GM19193 (cell line): ENCODE measurements at regions not wholly inside any gene's neighbourhood (a gene's known extent, or its start where the extent isn't known, plus 50 kb on each side); places are given as distances from the start of the nearest gene placed in this dataset.
A peak's percentile ranks its signal among the peaks of the same experiment; 100 is the strongest.

Source experiments
- POLR2A ChIP-seq: IDR thresholded peaks from 4 replicates; pipeline ENCODE4 v1.6.1; 2011; ENCODE audit not compliant: insufficient read depth, insufficient read length; ENCODE audit errors: extremely low read depth

- TF ChIP-seq POLR2A, result peak; percentile 21
Observed at GRCh38 chr3:107240183-107241091, 136.8 kb upstream of the CCDC54 start.

- no peak for TF ChIP-seq POLR2A
Observed at GRCh38 chr3:107241217-107241616, 136.0 kb upstream of the CCDC54 start.

GRCh38 chr3:107242579-107242978 is 134.7 kb upstream of the CCDC54 start:
- TF ChIP-seq POLR2A, result no peak

- no peak for TF ChIP-seq POLR2A
Observed at GRCh38 chr3:107247116-107247515, 130.1 kb upstream of the CCDC54 start.

GRCh38 chr3:107249132-107249531 is 128.1 kb upstream of the CCDC54 start:
- TF ChIP-seq POLR2A, result no peak

GRCh38 chr3:107250221-107250620 is 127.0 kb upstream of the CCDC54 start:
- TF ChIP-seq POLR2A, result no peak

GRCh38 chr3:107251819-107252218 is 125.4 kb upstream of the CCDC54 start:
- no peak for TF ChIP-seq POLR2A

- TF ChIP-seq POLR2A, result no peak
Observed at GRCh38 chr3:107256963-107257362, 120.3 kb upstream of the CCDC54 start.

- no peak for TF ChIP-seq POLR2A
Observed at GRCh38 chr3:107258300-107258699, 118.9 kb upstream of the CCDC54 start.

- no peak for TF ChIP-seq POLR2A
Observed at GRCh38 chr3:107260207-107260606, 117.0 kb upstream of the CCDC54 start.

GRCh38 chr3:107263269-107264021 is 113.8 kb upstream of the CCDC54 start:
- no peak for TF ChIP-seq POLR2A

- TF ChIP-seq POLR2A, result no peak
Observed at GRCh38 chr3:107264888-107265287, 112.4 kb upstream of the CCDC54 start.

GRCh38 chr3:107265526-107265925 is 111.7 kb upstream of the CCDC54 start:
- TF ChIP-seq POLR2A, result no peak

- TF ChIP-seq POLR2A, result no peak
Observed at GRCh38 chr3:107268469-107268868, 108.8 kb upstream of the CCDC54 start.

GRCh38 chr3:107269136-107269535 is 108.1 kb upstream of the CCDC54 start:
- no peak for TF ChIP-seq POLR2A

- no peak for TF ChIP-seq POLR2A
Observed at GRCh38 chr3:107271787-107272387, 105.4 kb upstream of the CCDC54 start.

GRCh38 chr3:107272471-107272870 is 104.8 kb upstream of the CCDC54 start:
- TF ChIP-seq POLR2A, result no peak
